ENCODE measurements at regions not wholly inside any gene's neighbourhood (a gene's known extent, or its start where the extent isn't known, plus 50 kb on each side); places are given as distances from the start of the nearest gene placed in this dataset.

GRCh38 chr13:71068041-71068440, 799.0 kb downstream of the DACH1 start:
- DNase-seq: no peak

DNA sequence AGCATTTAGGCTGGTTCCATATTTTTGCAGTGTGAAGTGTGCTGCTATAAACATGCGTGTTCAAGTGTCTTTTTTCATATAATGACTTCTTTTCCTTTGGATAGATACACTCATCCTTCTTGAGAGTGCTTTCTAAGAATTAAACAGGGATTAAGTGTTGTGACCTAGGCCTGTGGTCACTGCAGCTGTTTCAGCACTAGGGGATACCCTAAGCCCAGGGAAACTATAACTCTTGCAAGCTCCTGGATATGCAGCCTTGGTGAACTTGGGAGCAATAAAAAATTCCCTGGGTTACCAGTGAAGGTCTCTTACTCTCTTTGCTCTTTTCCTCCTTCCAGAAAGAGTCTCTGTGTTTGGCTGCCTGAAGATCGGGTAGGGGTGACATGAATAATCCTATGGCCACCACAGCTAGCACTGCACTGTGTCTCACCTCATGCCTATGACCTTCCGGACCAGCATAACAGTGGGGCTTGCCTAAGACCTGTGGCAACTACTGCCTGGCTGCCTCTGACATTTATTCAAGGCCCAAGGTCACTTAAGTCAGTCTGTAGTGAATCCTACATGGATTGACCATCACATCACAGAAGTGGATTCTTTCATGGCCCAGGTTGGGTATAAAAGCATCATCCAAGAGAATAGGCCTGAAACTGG, 799.7 kb downstream of the DACH1 start:
- no peak for DNase-seq

GRCh38 chr13:71056581-71056980, 810.4 kb downstream of the DACH1 start:
- no peak for DNase-seq

DNA sequence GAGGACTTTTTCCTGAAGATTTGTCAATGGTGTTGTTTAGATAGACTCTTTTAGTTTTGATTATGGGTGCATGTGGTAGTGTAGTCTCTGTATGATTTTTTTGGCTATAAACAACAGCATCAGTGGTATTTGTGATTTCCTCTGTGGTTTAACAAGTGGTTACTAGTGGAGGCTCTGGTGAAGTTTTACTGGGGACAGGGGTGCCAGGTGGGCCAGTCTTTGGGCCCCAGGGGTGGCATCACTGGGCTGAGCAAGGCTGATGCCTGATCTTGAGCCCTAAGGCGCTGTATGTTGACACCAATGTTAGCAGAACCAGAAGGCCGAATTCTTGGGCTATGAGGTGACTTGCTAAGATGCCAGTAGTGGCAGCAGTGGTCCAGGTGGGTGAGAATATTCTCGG, 811.4 kb downstream of the DACH1 start:
- no peak for DNase-seq

DNA sequence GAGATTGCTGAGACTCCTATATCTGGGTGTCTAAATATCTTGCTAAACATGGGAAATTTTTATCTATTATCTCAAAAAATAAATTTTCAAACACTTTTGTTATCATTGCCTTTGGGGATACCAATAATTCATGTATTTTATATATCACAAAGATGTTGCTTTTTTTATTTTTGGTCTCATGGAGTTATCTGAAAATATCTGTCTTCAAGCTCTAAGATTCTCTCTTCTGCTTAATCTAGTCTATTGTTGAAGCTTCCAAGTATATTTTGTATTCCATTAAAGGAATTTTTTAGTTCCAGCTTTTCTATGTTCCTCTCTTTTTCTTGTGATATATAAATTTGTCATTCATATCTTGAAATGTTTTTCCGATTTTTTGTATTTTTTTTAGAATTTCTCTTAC, 812.0 kb downstream of the DACH1 start:
- DNase-seq: no peak

DNA sequence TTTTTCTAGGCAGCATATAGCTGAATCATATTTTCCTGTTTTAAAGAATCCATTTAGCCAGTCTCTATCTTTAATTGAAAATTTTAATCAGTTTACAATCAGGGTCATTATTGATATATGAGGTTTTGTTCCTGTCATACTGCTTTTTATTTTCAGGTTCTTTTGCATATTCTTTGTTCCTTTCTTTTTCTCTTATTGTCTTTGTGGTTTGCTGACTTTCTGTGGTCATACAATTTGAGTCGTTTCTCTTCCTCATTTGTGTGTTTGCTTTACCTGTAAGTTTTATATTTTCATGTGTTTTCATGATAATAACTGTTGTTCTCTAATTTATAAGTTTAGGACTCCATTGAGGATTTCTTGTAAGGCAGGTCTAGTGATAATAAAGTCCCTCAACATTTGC, 812.6 kb downstream of the DACH1 start:
- no peak for DNase-seq

DNA sequence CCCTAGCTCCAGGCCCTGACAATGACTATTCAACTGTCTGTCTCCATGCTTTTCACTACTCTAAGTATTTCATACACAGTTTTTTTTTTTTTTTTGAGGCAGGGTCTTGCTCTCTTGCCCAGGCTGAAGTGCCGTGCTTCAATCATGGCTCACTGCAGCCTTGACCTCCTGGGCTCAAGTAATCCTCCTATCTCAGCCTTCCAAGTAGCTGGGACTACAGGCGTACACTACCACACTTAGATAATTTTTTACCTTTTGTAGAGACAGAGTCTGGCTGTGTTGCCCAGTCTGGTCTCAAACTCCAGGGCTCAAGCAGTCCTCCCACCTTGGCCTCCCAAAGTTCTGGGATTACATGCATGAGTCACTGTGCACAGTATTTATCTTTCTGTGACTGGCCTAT, 815.4 kb downstream of the DACH1 start:
- DNase-seq: no peak

GRCh38 chr13:71046360-71047079, 820.5 kb downstream of the DACH1 start:
- DNase-seq: no peak

DNA sequence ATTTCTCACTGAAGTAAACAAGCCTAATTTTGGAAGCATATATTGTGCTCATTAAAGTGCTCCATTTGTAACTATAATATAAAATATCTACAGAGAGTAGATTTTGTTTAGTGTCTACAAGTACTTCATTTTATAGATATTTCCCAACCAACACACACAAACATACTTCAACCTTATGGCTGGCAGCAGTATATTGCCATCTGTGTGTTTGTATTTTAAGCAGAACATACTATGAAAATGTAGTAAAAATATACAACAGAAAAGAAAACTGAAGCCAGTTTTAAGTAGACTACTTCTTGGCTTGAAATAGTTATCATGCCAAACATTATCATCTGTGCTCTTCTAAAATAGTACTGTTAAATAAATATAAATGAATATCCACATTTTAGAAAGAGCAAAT, 821.9 kb downstream of the DACH1 start:
- no peak for DNase-seq

DNA sequence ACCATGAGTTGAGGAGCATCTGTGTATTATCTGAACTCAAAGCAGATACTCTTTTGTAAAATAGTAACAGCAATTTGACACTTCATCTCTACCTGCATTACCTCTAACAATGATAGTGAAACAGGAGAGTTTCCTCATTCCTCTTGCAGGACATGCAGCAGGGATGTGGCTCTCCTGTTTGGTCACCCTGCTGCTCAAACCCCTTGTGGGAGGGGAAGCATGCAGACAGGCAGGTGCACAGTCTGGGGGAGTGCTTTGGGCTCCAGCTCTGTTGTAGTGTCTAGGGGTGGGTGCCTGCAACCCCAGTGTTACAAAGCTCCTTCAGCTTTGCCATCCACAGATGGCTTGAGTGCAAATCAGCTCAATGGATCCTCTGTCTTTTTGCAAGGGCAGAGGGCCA, 827.6 kb downstream of the DACH1 start:
- no peak for DNase-seq

- DNase-seq: no peak
Measured at GRCh38 chr13:71034018-71034417, 833.0 kb downstream of the DACH1 start.

GRCh38 chr13:71033026-71033425, 834.0 kb downstream of the DACH1 start:
- DNase-seq: no peak

GRCh38 chr13:71030784-71031183, 836.2 kb downstream of the DACH1 start:
- no peak for DNase-seq

GRCh38 chr13:71028884-71029283, 838.1 kb downstream of the DACH1 start:
- DNase-seq: no peak

- DNase-seq: no peak
Measured at GRCh38 chr13:71021825-71022422, 845.1 kb downstream of the DACH1 start.

- DNase-seq: no peak
Measured at GRCh38 chr13:71018995-71019394, 848.0 kb downstream of the DACH1 start.

- no peak for DNase-seq
Measured at GRCh38 chr13:71018544-71018943, 848.5 kb downstream of the DACH1 start.

- no peak for DNase-seq
Measured at GRCh38 chr13:71017607-71018006, 849.4 kb downstream of the DACH1 start.

- DNase-seq: no peak
Measured at GRCh38 chr13:71015516-71015915, 851.5 kb downstream of the DACH1 start.

DNA sequence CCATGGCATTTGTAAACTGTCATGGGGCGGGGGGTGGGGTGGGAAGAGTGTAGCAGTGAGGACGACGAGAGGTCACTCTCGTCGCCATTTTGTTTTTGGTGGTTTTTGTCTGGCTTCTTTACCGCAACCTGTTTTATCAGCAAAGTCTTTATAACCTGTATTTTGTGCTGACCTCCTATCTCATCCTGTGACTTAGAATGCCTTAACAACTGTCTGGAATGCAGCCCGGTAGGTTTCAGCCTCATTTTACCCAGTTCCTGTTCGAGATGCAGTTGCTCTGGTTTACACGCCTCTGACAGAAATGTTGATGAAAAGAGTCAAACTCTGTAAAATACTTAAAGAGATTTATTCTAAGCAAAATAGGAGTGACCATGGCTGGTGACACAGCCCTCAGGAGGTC, 852.0 kb downstream of the DACH1 start:
- no peak for DNase-seq

DNA sequence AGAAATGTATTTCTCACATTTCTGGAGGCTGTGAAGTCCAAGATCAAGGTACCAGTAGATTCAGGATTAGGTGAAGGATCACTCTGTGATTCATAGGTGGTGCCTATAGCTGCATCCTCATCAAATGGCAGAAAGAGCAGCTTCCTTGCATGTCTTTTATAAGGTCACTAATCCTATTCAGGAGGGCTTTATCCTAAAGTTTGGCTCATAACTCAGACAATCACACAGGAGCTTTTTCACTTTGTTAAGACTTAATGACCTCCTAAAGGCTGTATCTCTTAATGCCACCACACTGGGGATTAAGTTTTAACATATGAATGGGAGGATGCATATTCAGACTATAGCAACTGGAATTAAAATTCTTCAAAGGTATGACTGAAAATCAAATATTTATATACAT, 861.1 kb downstream of the DACH1 start:
- DNase-seq: no peak

- DNase-seq: no peak
Measured at GRCh38 chr13:70995338-70995737, 871.7 kb downstream of the DACH1 start.

DNA sequence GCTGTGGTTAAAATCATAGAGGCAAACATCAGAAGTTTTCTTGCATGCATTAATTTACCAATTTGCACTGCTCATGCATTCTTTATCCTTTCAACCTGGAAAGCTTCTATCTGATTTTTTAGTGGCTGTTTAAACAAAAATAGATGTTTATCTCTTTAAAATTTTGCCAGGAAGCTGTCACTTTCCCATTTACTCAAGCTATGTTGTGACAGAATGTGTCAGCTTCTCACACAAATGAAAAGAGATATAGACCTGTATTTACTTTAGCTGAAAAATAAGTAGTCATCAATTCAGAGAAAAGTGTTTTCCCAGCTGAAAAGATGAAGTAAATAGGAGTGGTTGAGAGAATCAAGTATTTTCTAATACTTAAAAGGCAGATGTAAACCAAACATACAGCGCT, 872.8 kb downstream of the DACH1 start:
- no peak for DNase-seq

DNA sequence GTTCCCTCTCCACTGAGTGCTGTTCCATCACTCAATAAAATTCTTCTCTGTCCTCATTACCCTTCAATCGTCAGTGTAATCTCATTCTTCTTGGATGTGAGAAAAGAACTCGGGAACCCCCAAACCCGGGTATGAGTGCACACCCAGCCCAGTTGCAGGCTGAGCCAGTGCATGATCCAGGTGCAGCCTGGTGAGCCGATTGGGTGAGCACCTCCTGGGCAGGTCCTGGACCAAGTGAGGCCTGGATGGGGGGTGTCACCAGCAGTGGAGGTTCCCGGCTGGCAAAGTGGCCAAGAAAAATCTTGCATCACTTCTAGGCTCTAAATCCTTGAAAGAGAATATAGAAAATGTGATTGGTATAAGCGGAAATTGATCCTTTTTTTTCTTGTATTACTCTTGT, 878.8 kb upstream of the KLHL1 start:
- no peak for DNase-seq

GRCh38 chr13:70985371-70985770, 877.1 kb upstream of the KLHL1 start:
- DNase-seq: no peak

Data from CD4-positive, alpha-beta T cell treated with Interleukin-6 for 4 hours (primary cell).